Keratinocyte (primary cell): ENCODE measurements at regions not wholly inside any gene's neighbourhood (a gene's known extent, or its start where the extent isn't known, plus 50 kb on each side); places are given as distances from the start of the nearest gene placed in this dataset.

ENCODE experiments used
- DNase-seq: peaks from one replicate; pipeline ENCODE4 v3.0.0-alpha.2; 2011; ENCODE audit warnings: low read depth, missing footprints, low spot score
- FAIRE-seq: peaks from 2 replicates; lab custom pipeline; 2011; peaks lifted over from hg19 to GRCh38; lab: Jason Lieb, UNC
- H2AFZ ChIP-seq: 2 replicates; pipeline ENCODE4 v1.6.0; 2012; ENCODE audit warnings: low read length, control low read depth, inconsistent platforms; ENCODE audit not compliant: control insufficient read depth
- H3K27ac ChIP-seq: 2 replicates; pipeline ENCODE4 v1.5.1; 2011; ENCODE audit warnings: low read length; ENCODE audit not compliant: control insufficient read depth, insufficient read depth
- H3K27me3 ChIP-seq: 3 replicates; pipeline ENCODE4 v1.6.0; 2011; ENCODE audit warnings: low read length; ENCODE audit not compliant: control insufficient read depth, insufficient read depth; ENCODE audit errors: extremely low read depth
- H3K36me3 ChIP-seq, 2 experiments: 2 replicates in 1 of 2; 3 replicates in 1 of 2; pipeline ENCODE4 v1.5.1; 2011; ENCODE audit warnings: low read length in 2 of 2, mild to moderate bottlenecking in 1 of 2; ENCODE audit not compliant: control insufficient read depth in 2 of 2, insufficient read depth in 2 of 2; ENCODE audit errors: extremely low read depth in 1 of 2
- H3K4me1 ChIP-seq: 3 replicates; pipeline ENCODE4 v1.5.1; 2011; ENCODE audit warnings: low read length; ENCODE audit not compliant: control insufficient read depth, insufficient read depth; ENCODE audit errors: extremely low read depth
- H3K4me2 ChIP-seq: 3 replicates; pipeline ENCODE4 v1.6.0; 2011; ENCODE audit warnings: low read depth, low read length; ENCODE audit not compliant: control insufficient read depth, insufficient read depth; ENCODE audit errors: extremely low read depth
- H3K4me3 ChIP-seq, 3 experiments: fragments of 200-600 bp in 1 of 3; sonication (generic) in 1 of 3; 2 replicates in 2 of 3; 3 replicates in 1 of 3; pipeline ENCODE4 v1.5.1; 2011 to 2016; ENCODE audit warnings: low read length in 3 of 3, mild to moderate bottlenecking in 3 of 3, control low read depth in 2 of 3, inconsistent platforms in 1 of 3, low read depth in 1 of 3, mixed read lengths in 1 of 3, mixed run types in 1 of 3, moderate library complexity in 1 of 3; ENCODE audit not compliant: control insufficient read depth in 2 of 3, insufficient read depth in 2 of 3; ENCODE audit errors: extremely low read depth in 1 of 3
- H3K79me2 ChIP-seq: 2 replicates; pipeline ENCODE4 v1.6.0; 2012; ENCODE audit warnings: low read length; ENCODE audit not compliant: control insufficient read depth, insufficient read depth
- H3K9ac ChIP-seq: 3 replicates; pipeline ENCODE4 v1.6.0; 2011; ENCODE audit warnings: low read length; ENCODE audit not compliant: control insufficient read depth, insufficient read depth; ENCODE audit errors: extremely low read depth
- H3K9me1 ChIP-seq: 3 replicates; pipeline ENCODE4 v1.6.0; 2011; ENCODE audit warnings: low read length; ENCODE audit not compliant: control insufficient read depth, insufficient read depth; ENCODE audit errors: extremely low read depth
- H3K9me3 ChIP-seq: 2 replicates; pipeline ENCODE4 v1.5.1; 2012; ENCODE audit warnings: low read depth, low read length; ENCODE audit not compliant: control insufficient read depth
- H4K20me1 ChIP-seq: 3 replicates; pipeline ENCODE4 v1.6.0; 2011; ENCODE audit warnings: low read length; ENCODE audit not compliant: control insufficient read depth, insufficient read depth; ENCODE audit errors: extremely low read depth
- CTCF ChIP-seq, 3 experiments: IDR thresholded peaks in 1 of 3; conservative IDR thresholded peaks in 1 of 3; optimal IDR thresholded peaks in 1 of 3; 2 replicates in 2 of 3; 3 replicates in 1 of 3; pipeline versions ENCODE3 to v1.5.1; 2011; ENCODE audit warnings: low read length in 3 of 3, mild to moderate bottlenecking in 3 of 3, moderate library complexity in 2 of 3, control low read depth in 1 of 3, inconsistent platforms in 1 of 3; ENCODE audit not compliant: insufficient read depth in 2 of 3; ENCODE audit errors: extremely low read depth in 1 of 3
- EZH2 ChIP-seq: IDR thresholded peaks from one replicate; pipeline ENCODE4 v1.6.1; 2012; ENCODE audit warnings: inconsistent platforms, mild to moderate bottlenecking, low read length, moderate library complexity
- dilution Hi-C: fragments of 300-500 bp; cut with MboI; formaldehyde crosslinking; loops from one replicate; pipeline ENCODE4 v1.7.0; 2020; ENCODE audit warnings: low sequenced_read_pairs; ENCODE audit not compliant: extremely low pct_ligation_motif_present

- no peaks in the 10 kb centered on the region for H3K79me2 ChIP-seq
- peaks cover 28% of the 10 kb centered on the region for H3K27me3 ChIP-seq
- no peak for FAIRE-seq
- DNase-seq, result no peak
- H4K20me1 ChIP-seq, result no peaks in the 10 kb centered on the region
- dilution Hi-C loops, result no loop called here
- H3K9ac ChIP-seq, result no peak overlapping the region
- H3K9me1 ChIP-seq, result no peaks in the 10 kb centered on the region
- H3K4me1 ChIP-seq, result no peaks in the 10 kb centered on the region
- no peak overlapping the region for H2AFZ ChIP-seq
- no peak overlapping the region for H3K4me2 ChIP-seq
- no peaks in the 10 kb centered on the region for H3K9me3 ChIP-seq
- TF ChIP-seq EZH2, result no peak
- no peak for TF ChIP-seq CTCF (optimal IDR thresholded peaks at IDR 0.05 in 1 of 3, IDR thresholded peaks at IDR 0.05 in 1 of 3, conservative IDR thresholded peaks at IDR 0.05 in 1 of 3; ENCODE audit: extremely low read depth in 1 of 3, insufficient read depth in 2 of 3, low read length in 3 of 3)
- no peak overlapping the region for H3K27ac ChIP-seq
- H3K4me3 ChIP-seq, result no peak overlapping the region
- no peaks in the 10 kb centered on the region for H3K36me3 ChIP-seq
These were observed 203.8 kb upstream of the MYL2 start for GRCh38 chr12:111124183-111124582.

- no peaks in the 10 kb centered on the region for H3K4me1 ChIP-seq
- no peak overlapping the region for H2AFZ ChIP-seq
- H3K9ac ChIP-seq, result no peak overlapping the region
- H4K20me1 ChIP-seq, result no peaks in the 10 kb centered on the region
- H3K9me1 ChIP-seq, result no peaks in the 10 kb centered on the region
- H3K4me3 ChIP-seq, result no peak overlapping the region
- H3K27me3 ChIP-seq, result peaks cover 28% of the 10 kb centered on the region
- no peak overlapping the region for H3K27ac ChIP-seq
- no peak for FAIRE-seq
- H3K36me3 ChIP-seq, result no peaks in the 10 kb centered on the region
- H3K79me2 ChIP-seq, result no peaks in the 10 kb centered on the region
- H3K9me3 ChIP-seq, result no peaks in the 10 kb centered on the region
- TF ChIP-seq EZH2, result no peak
- no peak for TF ChIP-seq CTCF (optimal IDR thresholded peaks at IDR 0.05 in 1 of 3, IDR thresholded peaks at IDR 0.05 in 1 of 3, conservative IDR thresholded peaks at IDR 0.05 in 1 of 3; ENCODE audit: extremely low read depth in 1 of 3, insufficient read depth in 2 of 3, low read length in 3 of 3)
- no peak for DNase-seq
- H3K4me2 ChIP-seq, result no peak overlapping the region
- dilution Hi-C loops, result no loop called here
These were observed 203.0 kb upstream of the MYL2 start for GRCh38 chr12:111123390-111123789.
